ENCODE measurements at regions not wholly inside any gene's neighbourhood (a gene's known extent, or its start where the extent isn't known, plus 50 kb on each side); places are given as distances from the start of the nearest gene placed in this dataset.

GRCh38 chr3:153079386-153079785, 82.6 kb upstream of the RAP2B start:
- no peak for DNase-seq

- DNase-seq, result no peak
These were observed 81.2 kb upstream of the RAP2B start for GRCh38 chr3:153080778-153081240.

- no peak for DNase-seq
These were observed 77.6 kb upstream of the RAP2B start for GRCh38 chr3:153084431-153084830.

GRCh38 chr3:153087595-153088566, 74.1 kb upstream of the RAP2B start:
- DNase-seq, result no peak

GRCh38 chr3:153089620-153090019, 72.4 kb upstream of the RAP2B start:
- no peak for DNase-seq

GRCh38 chr3:153090973-153091372, 71.1 kb upstream of the RAP2B start:
- no peak for DNase-seq

- no peak for DNase-seq
These were observed 68.4 kb upstream of the RAP2B start for GRCh38 chr3:153093629-153094028.

- DNase-seq, result peak; percentile 29
These were observed 67.6 kb upstream of the RAP2B start for GRCh38 chr3:153094386-153094785.

GRCh38 chr3:153095441-153095840, 66.6 kb upstream of the RAP2B start:
- DNase-seq, result no peak

GRCh38 chr3:153096731-153097131, 65.3 kb upstream of the RAP2B start:
- no peak for DNase-seq

GRCh38 chr3:153097213-153097612, 64.8 kb upstream of the RAP2B start:
- no peak for DNase-seq

- DNase-seq, result no peak
These were observed 62.9 kb upstream of the RAP2B start for GRCh38 chr3:153099131-153099530.

- peak; percentile 6 for DNase-seq
These were observed 58.5 kb upstream of the RAP2B start for GRCh38 chr3:153103406-153103945.

GRCh38 chr3:153110041-153110440, 52.0 kb upstream of the RAP2B start:
- peak; percentile 24 for DNase-seq

- DNase-seq, result no peak
These were observed 51.0 kb upstream of the RAP2B start for GRCh38 chr3:153111016-153111415.
